Activated naive CD8-positive, alpha-beta T cell treated with anti-CD3 and anti-CD28 coated beads, Interleukin-2, amount 50 U/mL, for 16 hours (primary cell): ENCODE measurements at regions not wholly inside any gene's neighbourhood (a gene's known extent, or its start where the extent isn't known, plus 50 kb on each side); places are given as distances from the start of the nearest gene placed in this dataset.
"Not testable (repeated sequence)": the region's sequence is repeated elsewhere in the genome, so short reads cannot be mapped to it uniquely, and the experiment has no call there.

Experiments
- DNase-seq: peaks from one replicate; pipeline ENCODE4 v3.0.0-alpha.2; 2020; ENCODE audit warnings: low read depth, low spot score

DNA sequence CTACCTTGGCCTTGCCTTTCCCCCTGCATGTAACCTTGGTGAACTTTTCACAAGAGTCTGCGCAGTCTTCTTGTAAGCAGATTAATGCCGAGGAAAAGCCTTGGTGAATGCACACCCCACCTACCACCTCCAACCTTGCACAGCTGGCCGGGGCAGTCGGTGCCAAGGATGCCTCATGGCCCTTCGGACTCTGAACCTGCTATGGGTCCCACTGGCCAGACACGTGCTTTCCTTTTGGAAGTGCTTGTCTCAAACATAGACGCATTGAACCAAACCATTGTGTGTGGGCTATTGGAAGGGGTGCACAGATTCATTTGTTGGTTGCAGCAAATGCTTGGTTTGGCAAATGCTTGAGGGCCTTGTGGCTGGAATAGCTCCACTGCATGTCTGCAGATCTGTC is 109.0 kb upstream of the PLGLB2 start:
- DNase-seq = not testable (repeated sequence)

DNA sequence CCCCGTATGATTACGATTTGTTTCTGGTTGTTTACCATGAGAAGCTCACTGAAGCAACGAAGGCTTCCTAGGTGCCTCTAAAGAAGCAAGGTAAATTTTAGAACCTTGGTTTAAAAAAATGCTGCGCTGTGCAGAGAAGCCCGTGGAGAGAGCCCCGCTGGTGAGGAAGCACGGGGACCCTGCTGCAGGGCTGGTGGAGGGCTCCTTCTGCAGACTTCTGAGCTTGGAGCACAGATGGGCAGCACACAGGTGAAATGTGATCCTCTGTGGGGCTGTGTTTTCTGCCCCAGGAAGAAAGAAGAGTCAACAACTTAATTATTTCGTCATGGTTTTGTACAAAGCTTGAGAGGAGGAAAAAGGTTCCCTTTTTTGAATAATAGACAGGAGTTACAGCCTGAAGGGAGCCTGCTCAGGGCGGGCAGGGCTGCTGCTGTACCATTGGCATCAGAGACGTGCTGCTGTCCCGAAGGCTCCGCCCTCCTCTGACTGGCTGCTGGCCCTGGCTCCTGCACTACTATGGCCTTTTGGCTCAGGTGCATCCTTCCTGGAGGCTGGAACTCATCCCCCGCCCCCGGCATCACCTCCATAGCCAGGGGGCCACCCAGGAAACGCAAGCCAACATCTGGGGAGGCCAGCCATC is 108.0 kb upstream of the PLGLB2 start:
- not testable (repeated sequence) for DNase-seq

DNA sequence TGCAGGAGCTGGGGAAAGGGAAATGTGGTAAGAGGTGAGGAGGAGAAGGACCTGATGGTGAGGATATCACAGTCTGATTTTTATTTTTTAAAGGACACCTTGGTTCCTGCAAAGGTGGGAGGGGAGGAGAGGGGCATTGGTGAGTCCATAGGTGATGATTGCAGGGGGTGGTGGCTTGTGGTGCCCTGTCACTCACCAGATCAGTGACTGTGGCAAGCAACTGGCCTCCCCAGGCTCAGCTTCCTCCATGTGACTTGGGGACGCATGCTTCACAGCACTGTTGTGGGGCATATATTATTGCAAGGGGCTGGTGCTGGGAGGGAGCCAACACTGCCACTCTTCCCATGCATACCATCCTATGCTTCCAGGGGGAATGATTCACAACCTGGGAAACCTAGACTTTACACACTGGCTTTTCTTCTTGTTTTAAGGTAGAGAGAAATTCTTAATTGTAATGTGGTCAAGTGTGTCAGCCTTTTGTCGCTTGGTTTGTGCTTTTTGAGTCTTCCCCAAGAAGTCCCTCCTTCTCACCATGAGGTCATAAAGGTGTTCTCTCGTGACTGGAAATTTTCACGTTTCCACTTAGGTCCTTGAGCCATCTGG is 106.8 kb upstream of the PLGLB2 start:
- not testable (repeated sequence) for DNase-seq

DNA sequence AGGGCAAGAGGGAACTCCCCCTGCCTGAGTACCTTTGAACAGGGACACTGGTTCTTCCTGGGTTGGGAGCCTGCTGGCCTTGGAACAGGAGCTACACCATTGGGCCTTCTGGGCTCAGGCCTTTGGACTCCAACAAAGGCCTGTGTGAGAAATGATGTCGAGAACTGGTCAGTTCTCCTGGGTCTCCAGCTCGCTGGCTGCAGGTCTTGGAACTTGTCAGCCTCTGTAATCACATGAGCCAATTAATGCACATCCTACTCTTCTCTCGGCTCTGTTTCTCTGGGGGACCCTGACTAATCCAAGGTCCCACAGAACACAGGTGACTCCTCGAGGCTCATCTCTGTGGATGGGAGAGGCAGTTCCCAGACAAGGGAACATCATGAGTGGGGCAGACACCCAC is 104.7 kb upstream of the PLGLB2 start:
- not testable (repeated sequence) for DNase-seq

DNA sequence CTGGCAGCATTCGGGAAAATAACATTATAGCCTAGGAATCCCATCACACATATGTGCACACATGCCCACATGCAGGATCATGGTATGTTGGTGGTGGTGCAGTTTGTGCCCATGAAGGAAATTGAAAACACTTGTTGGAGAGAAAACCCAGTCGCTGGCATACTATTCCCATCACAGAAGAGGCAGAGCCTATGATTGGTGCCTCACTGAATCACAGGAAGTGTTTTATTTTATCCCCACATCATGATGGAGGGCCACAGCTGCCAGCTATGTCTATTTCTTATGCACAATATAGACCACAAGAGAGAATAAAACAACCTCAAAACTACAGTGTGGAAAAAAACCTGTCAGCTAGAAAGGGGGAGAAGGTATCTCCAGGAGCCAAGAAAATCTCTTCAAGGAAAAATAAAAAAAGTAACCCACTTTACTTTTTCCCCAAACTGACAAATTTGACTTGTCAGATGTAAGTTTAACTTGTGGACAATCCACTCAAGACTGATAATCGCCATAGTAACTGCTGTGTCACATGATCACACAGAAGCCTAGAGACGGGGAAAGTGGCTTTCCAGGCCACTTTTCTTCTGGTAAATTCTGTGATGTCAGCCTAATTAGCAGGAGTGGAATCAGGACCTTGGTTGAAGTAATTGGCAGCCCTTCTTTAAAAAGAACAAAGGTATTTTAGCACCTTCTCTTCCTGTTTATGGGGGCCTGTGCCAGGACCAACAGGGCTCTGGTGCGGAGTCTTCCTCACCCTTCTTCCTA is 100.0 kb upstream of the PLGLB2 start:
- not testable (repeated sequence) for DNase-seq

DNA sequence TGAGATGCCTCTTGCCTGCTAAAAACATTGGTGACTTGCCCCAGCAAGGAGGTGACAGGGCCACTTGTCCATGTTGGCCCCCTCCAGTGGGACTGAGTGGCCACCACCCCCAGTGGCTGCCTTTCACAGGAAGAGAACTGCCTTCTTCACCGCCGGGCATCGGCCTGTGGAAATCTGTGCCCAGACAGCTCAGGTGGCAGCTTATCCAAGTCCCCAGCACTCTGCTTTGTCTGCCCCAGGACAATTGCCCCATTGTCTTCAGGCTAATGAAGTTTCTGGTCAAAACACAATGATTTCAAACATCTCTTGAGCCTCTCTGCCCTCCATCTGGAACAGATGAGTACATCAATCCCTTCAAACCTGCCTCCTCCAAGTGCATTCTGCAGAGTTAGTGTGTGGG is 99.1 kb upstream of the PLGLB2 start:
- DNase-seq = not testable (repeated sequence)

DNA sequence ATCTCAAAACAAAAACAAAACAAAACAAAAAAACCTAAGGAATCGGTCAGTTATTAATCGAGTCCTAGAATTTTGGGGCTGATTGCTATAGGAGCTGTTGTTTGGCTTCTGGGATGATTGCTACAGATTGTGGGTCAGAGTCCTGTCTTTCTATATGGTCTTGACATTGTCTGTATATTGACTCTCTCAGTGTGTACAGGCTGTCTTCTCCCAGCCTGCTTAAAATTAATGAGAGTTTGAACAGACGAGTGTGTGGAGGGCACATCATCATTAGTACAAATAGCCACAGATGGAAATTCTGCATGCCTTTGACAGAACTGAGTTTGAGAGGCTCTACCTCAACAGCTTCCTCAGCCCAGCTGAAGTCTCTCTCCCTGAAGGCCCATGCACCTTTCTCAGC is 98.0 kb upstream of the PLGLB2 start:
- not testable (repeated sequence) for DNase-seq

DNA sequence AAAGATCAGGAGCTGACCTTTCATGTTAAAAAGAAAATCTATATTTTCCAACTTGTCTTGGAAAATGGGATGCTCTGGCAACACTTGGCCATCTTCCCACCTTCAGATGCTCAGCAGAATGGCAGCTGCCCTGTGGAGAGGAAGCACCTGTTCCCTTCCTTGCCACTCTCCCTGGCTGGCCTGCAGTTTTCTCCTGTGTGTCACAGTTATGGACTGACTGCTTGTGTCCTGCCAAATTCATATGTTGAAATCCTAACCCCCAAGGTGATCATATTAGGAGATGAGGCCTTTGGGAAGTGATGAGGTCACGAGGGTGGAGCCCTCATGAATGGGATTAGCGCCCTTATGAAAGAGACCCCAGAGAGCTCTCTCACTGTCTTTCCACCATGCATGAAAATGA is 97.0 kb upstream of the PLGLB2 start:
- DNase-seq = not testable (repeated sequence)

DNA sequence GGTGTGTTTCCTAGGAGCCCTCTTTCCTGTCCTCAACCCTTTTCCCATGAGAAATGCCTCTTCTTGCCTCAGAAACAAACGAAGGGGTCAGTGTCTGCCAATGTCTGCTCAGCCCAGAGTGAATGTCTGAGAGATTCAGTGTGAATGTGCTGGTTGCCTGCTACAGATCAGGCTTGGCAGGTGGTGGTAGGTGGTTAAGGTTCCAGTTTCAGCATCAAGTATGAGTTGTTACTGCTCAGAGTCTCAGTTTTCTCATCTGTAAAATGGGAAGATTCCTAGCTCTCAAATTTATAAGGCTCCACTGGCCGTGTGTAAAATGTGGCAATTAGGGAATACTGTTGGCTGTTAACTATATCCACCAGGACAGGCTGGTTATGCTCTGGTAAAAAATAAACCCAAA is 96.3 kb upstream of the PLGLB2 start:
- not testable (repeated sequence) for DNase-seq

DNA sequence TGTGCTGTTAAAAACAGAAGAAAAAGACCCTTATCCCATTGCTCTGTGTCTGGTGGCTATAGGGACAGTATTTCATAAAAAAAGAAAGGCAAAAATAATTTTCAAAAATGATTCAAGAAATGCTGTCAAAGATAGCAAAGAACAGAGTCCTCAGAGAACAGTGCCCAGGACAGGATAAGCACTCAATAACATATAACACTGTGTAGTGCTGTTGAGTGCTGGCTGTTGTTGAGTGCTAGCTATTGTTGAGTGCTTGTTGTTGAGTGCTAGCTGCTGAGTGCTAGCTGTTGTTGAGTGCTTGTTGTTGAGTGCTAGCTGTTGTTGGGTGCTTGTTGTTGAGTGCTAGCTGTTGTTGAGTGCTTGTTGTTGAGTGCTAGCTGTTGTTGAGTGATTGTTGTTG is 94.5 kb upstream of the PLGLB2 start:
- DNase-seq = not testable (repeated sequence)

DNA sequence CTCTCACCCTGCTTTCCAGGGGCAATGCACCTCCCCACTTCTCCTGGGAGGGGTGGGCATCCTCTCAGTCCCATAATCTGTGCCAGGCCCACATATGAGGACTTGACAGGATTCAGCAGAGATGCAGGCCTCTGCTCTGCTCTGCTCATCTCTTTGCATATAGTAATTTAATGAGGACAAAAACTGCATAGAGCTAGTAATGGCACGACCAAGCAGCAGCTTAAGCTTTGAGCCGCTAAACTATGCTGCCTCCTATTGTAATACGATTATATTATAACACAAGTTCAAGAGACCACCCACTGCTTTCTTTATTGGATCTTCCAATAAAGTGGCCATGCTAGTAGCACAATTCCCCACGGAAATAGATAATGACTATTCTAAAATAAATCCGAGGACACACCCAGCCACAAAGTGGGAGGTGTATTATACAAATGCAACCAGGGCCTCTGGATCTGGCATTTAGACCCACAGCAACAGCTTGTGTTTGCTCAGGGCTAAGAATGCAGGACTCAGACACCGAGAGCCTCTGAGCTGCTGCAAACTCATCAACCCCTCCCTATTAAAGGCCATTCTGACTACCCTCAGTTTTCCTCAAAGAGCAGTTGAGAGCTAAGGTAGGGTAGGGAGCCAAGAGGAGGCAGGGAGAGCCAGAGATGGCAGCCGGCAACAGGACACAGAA is 93.6 kb upstream of the PLGLB2 start:
- DNase-seq = not testable (repeated sequence)

DNA sequence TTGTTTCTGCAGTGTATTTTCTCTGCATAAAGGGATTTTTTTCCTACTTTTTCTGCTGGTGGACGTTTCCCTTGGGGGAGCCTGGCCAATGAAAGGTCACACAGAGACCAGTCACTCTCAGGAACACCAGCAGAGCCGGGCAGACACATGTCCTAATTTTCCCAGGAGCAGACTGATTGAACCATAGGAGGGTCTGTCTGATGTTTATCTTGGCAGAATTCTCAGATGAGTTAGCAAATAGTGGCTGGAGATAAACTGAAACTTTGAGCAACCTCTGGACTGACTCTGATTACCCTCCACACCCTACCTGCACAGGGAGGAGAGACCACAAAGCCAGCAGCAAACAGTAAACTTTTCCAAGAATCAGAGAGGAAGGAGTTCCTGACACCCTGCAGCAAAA is 90.0 kb upstream of the PLGLB2 start:
- not testable (repeated sequence) for DNase-seq

DNA sequence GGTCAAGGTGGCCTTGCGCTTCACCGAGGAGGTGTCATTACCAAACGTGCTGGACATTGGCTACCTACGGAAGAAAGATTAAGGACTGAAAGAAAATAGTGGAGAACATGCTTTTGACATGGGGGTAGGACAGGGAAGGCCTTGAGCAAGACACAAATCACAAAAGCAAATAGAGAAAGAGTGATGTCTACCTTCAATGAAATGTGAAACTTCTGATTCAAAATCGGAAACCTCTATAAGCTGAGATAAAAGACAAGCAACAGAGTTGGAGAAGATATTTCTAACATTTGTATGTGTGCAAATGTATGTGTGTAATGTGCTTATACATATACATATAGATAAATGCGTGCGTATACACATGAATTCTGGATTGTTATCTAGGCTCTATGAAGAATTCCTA is 89.5 kb upstream of the PLGLB2 start:
- DNase-seq = not testable (repeated sequence)

DNA sequence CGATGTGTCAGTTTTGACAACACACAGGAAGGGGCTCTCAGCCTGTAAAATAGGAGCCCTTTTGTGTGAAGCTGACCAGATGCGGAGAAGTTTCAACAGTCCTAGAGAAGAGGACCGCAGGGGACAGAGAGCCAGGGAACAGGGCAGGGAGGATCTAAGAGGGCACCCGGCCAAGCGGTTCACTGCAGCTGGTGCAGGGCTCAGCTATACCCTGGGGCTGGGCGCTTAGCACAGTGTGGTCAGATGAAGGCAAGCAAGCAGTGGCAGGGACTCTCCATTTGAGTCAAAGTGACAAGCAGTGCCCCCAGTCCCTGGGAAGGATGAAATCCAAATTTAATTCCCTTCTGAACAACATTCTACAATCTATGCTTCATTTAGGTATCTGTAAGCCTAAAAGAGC is 88.9 kb upstream of the PLGLB2 start:
- not testable (repeated sequence) for DNase-seq

DNA sequence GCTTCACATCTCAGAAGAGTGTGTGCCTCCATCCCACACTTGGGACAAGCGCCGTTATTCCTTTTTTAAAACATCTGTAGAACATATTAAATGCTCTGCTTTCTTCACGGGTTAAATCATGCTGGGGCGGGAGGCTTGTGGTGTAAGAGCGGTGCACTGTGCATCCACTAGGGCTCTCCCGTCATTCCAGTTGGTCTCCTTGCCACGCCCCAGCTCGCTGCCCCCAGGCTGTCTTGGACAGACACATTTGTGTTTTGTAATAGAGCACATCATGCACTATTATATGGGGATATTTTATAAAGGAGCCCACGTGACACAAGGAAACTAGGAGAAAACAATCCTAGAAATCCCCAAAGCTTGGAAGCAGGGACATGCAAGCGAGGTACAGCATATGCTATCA is 87.7 kb upstream of the PLGLB2 start:
- DNase-seq = not testable (repeated sequence)

DNA sequence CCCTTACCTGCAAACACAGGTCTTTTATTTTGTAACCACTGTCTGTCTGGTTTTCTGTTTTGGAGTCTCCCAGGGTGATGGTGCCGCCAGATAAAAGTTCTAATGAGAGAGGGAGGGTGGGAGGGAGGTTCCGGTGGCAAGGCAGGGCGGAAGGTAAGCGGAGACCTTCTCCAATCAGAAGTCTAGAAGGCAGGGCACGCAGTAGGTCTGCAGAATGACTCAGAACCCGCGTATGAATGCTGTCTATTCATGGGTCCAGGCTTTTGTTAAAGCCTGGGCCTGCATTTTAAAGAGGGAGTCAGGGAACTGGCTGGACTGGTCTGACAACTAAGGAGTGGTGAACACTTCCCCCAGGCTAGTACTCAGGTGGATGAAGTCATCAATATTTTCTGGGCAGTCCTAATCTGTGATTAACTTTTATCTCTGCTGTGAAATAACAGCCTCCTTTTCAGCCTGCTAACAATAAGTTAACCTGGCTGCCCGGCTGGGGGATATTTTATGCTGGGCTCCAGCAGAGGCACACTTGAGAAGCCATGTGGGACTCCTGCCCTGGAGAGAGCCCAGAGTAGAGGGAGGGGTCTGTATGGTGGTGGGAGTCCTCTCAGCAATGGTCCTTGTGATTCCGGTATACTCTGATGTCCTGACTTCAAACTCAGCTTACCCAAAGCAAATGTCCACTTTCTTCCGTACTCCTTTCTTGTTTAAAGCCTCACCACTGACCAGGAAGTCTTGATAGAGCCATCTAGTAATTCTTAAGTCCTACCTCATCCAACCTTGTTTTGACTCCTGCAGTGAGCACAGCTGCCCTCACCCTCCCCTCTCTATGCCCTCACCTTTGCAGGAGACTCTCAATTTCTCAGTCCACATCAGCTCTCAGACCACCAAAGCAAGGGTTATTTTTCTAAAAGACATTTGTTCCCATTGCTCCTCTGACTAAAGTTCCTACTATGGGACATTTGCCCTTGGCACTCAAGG is 85.3 kb upstream of the PLGLB2 start:
- not testable (repeated sequence) for DNase-seq

DNA sequence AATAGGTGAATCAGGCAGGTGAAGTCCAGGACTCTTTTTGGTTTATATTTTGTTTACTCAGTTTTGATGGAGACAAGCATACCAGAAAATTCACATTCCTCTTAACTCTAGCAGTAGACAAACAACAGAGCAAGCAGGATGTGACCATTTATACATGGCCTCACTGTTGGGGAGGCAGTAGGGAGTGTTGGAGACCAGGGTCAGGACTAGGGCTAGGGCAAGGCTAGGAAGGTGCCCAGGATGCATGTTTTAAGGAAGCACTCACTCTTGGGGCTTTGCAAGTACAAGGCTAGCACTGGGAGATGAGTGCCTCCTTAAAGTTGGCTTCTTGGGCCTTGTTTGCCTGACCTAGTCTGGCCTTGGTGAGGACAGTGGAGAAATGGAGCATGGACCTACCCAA is 84.5 kb upstream of the PLGLB2 start:
- not testable (repeated sequence) for DNase-seq

DNA sequence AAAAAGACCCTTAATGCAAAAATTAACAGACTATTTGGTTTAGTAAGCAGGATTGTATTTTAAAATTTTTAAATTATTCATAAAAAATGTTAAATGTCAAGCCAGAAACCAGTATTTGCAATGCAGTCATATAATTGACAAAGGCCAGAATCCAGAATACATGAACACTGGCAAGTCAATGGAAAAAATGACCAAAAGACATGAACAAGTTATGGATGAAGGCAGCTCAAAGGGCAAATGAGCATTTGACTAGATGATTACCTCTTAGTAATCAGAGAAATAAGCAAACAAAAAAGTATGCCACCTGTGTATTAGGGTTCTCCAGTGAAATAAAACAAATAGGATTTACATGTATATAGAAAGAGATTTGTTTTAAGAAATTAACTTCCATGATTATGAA is 80.9 kb upstream of the PLGLB2 start:
- DNase-seq = not testable (repeated sequence)

DNA sequence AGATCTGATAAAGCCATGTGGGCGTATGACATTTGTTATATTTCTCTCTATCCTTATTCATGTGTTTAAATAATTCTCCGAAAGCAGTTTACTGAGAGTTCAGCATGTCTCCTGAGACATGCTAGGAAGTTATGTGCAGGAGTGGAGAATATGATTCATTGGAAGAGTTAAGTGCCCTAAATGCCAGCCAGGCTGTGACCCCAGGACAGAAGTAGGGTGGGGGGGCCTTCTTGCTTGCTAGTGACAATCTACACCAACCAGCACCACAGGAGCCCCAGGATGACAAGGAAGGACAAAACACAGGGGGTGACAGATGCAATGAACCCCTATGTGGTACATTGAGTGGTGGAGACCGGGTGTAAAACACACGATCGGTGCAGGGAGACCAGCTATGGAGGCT is 79.5 kb upstream of the PLGLB2 start:
- not testable (repeated sequence) for DNase-seq

DNA sequence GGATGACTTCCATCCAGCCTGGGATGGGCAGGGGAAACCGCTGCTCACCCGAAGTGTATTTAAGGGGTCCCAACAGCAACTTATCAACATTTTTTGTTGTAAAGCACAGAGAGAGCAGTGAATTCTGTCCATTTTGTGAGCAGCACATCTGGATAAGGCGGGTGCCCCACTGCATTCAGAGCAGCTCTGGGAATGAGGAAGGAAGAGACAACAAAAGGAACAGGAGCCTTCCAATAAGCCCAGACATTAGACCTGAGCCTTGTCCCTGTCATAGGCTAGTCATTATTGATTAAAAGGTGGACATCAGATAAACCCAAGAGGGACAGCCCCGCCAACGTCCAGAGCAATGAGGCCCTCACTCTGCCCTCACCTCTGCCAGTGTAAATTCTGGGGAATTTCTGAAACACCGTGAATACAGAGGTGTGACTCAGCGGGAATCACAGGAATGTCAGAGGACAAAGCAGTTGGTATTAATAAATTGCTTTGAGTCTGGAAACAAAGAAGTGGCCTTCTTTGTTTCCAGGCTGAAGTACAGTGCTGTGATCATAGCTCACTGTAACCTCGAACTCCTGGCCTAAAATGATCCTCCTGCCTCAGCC is 78.2 kb upstream of the PLGLB2 start:
- not testable (repeated sequence) for DNase-seq

DNA sequence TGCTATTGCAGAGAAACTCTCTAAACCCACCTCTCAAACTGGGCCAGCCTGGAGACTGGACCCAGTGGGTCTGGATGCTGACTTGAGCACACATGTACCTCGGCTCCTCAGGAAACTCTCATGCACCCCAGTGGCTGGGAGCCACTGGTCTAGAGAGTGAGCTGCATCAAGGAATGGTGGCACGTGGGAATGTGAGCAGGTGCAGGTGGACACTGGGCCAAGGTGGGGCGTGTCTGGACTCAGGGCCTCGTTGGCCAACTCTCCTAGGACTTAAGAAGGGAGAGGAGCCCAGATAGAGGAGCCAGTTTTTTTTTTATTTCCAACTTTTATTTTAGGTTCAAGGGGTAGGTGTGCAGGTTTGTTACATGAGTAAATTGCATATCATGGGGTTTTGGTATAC is 75.5 kb upstream of the PLGLB2 start:
- not testable (repeated sequence) for DNase-seq
